ENCODE measurements at regions not wholly inside any gene's neighbourhood (a gene's known extent, or its start where the extent isn't known, plus 50 kb on each side); places are given as distances from the start of the nearest gene placed in this dataset.

- DNase-seq (ENCODE audit: low spot score): no peak
Observed at GRCh38 chr11:116077092-116077491, 572.9 kb upstream of the CADM1 start.

- DNase-seq (ENCODE audit: low spot score): no peak
Observed at GRCh38 chr11:116073854-116074837, 569.9 kb upstream of the CADM1 start.

- no peak for DNase-seq (ENCODE audit: low spot score)
Observed at GRCh38 chr11:116072601-116073410, 568.6 kb upstream of the CADM1 start.

- no peak for DNase-seq (ENCODE audit: low spot score)
Observed at GRCh38 chr11:116072133-116072532, 567.9 kb upstream of the CADM1 start.

- no peak for DNase-seq (ENCODE audit: low spot score)
Observed at GRCh38 chr11:116071241-116071640, 567.0 kb upstream of the CADM1 start.

- no peak for DNase-seq (ENCODE audit: low spot score)
Observed at GRCh38 chr11:116070520-116070919, 566.3 kb upstream of the CADM1 start.

GRCh38 chr11:116066777-116067176, 562.6 kb upstream of the CADM1 start:
- no peak for DNase-seq (ENCODE audit: low spot score)

- DNase-seq (ENCODE audit: low spot score): no peak
Observed at GRCh38 chr11:116065986-116066385, 561.8 kb upstream of the CADM1 start.

GRCh38 chr11:116065191-116065895, 561.1 kb upstream of the CADM1 start:
- no peak for DNase-seq (ENCODE audit: low spot score)

- DNase-seq (ENCODE audit: low spot score): no peak
Observed at GRCh38 chr11:116062490-116063171, 558.4 kb upstream of the CADM1 start.

- no peak for DNase-seq (ENCODE audit: low spot score)
Observed at GRCh38 chr11:116062129-116062489, 557.9 kb upstream of the CADM1 start.

- no peak for DNase-seq (ENCODE audit: low spot score)
Observed at GRCh38 chr11:116061322-116061721, 557.1 kb upstream of the CADM1 start.

- DNase-seq (ENCODE audit: low spot score): no peak
Observed at GRCh38 chr11:116059919-116060318, 555.7 kb upstream of the CADM1 start.

GRCh38 chr11:116057000-116057399, 552.8 kb upstream of the CADM1 start:
- no peak for DNase-seq (ENCODE audit: low spot score)

- no peak for DNase-seq (ENCODE audit: low spot score)
Observed at GRCh38 chr11:116055064-116055463, 550.8 kb upstream of the CADM1 start.

GRCh38 chr11:116053548-116053919, 549.3 kb upstream of the CADM1 start:
- no peak for DNase-seq (ENCODE audit: low spot score)

- DNase-seq (ENCODE audit: low spot score): no peak
Observed at GRCh38 chr11:116052603-116053547, 548.7 kb upstream of the CADM1 start.

- no peak for DNase-seq (ENCODE audit: low spot score)
Observed at GRCh38 chr11:116051494-116051893, 547.3 kb upstream of the CADM1 start.

- DNase-seq (ENCODE audit: low spot score): no peak
Observed at GRCh38 chr11:116049383-116049782, 545.2 kb upstream of the CADM1 start.

- no peak for DNase-seq (ENCODE audit: low spot score)
Observed at GRCh38 chr11:116046127-116046526, 541.9 kb upstream of the CADM1 start.

- DNase-seq (ENCODE audit: low spot score): no peak
Observed at GRCh38 chr11:116044941-116045340, 540.7 kb upstream of the CADM1 start.

Measured in HuH-7.5 (cell line).